Fibroblast of skin of scalp (primary cell): ENCODE measurements at regions not wholly inside any gene's neighbourhood (a gene's known extent, or its start where the extent isn't known, plus 50 kb on each side); places are given as distances from the start of the nearest gene placed in this dataset.
A peak's percentile ranks its signal among the peaks of the same experiment; 100 is the strongest.

Experiments
- DNase-seq: peaks from one replicate; pipeline ENCODE4 v3.0.0-alpha.2; 2013

- DNase-seq = no peak
Observed at GRCh38 chr17:73785958-73786743, 141.9 kb upstream of the SDK2 start.

- no peak for DNase-seq
Observed at GRCh38 chr17:73787076-73788059, 143.1 kb upstream of the SDK2 start.

- no peak for DNase-seq
Observed at GRCh38 chr17:73788111-73788510, 143.9 kb upstream of the SDK2 start.

- no peak for DNase-seq
Observed at GRCh38 chr17:73791121-73791520, 146.9 kb upstream of the SDK2 start.

GRCh38 chr17:73791631-73792030 is 147.4 kb upstream of the SDK2 start:
- DNase-seq = no peak

- DNase-seq = no peak
Observed at GRCh38 chr17:73792994-73793393, 148.7 kb upstream of the SDK2 start.

GRCh38 chr17:73794336-73794735 is 150.1 kb upstream of the SDK2 start:
- DNase-seq = no peak

- no peak for DNase-seq
Observed at GRCh38 chr17:73795730-73796129, 151.5 kb upstream of the SDK2 start.

GRCh38 chr17:73797594-73798110 is 153.4 kb upstream of the SDK2 start:
- no peak for DNase-seq

GRCh38 chr17:73798111-73798748 is 154.0 kb upstream of the SDK2 start:
- DNase-seq = peak; percentile 99

- DNase-seq = no peak
Observed at GRCh38 chr17:73799096-73799495, 154.9 kb upstream of the SDK2 start.

GRCh38 chr17:73799781-73800627 is 155.8 kb upstream of the SDK2 start:
- no peak for DNase-seq

- DNase-seq = no peak
Observed at GRCh38 chr17:73800893-73801292, 156.6 kb upstream of the SDK2 start.

GRCh38 chr17:73801455-73802100 is 157.3 kb upstream of the SDK2 start:
- DNase-seq = no peak

GRCh38 chr17:73802314-73802713 is 158.1 kb upstream of the SDK2 start:
- DNase-seq = no peak

- no peak for DNase-seq
Observed at GRCh38 chr17:73802871-73803270, 158.6 kb upstream of the SDK2 start.

- DNase-seq = no peak
Observed at GRCh38 chr17:73803964-73804435, 159.8 kb upstream of the SDK2 start.

- DNase-seq = peak; percentile 14
Observed at GRCh38 chr17:73806768-73807167, 162.5 kb upstream of the SDK2 start.

GRCh38 chr17:73813201-73813600 is 169.0 kb upstream of the SDK2 start:
- DNase-seq = no peak

- no peak for DNase-seq
Observed at GRCh38 chr17:73814075-73814474, 169.8 kb upstream of the SDK2 start.

- DNase-seq = no peak
Observed at GRCh38 chr17:73815474-73815873, 171.2 kb upstream of the SDK2 start.
